HG02588 (cell line): ENCODE measurements at regions not wholly inside any gene's neighbourhood (a gene's known extent, or its start where the extent isn't known, plus 50 kb on each side); places are given as distances from the start of the nearest gene placed in this dataset.
"Not testable (repeated sequence)": the region's sequence is repeated elsewhere in the genome, so short reads cannot be mapped to it uniquely, and the experiment has no call there.

Source experiments
- ATAC-seq: cut with Tn5 transposase; IDR thresholded peaks from one replicate; pipeline ENCODE4 v1.9.1; 2021; ENCODE audit warnings: mild to moderate bottlenecking, moderate library complexity; ENCODE audit not compliant: unreplicated experiment

DNA sequence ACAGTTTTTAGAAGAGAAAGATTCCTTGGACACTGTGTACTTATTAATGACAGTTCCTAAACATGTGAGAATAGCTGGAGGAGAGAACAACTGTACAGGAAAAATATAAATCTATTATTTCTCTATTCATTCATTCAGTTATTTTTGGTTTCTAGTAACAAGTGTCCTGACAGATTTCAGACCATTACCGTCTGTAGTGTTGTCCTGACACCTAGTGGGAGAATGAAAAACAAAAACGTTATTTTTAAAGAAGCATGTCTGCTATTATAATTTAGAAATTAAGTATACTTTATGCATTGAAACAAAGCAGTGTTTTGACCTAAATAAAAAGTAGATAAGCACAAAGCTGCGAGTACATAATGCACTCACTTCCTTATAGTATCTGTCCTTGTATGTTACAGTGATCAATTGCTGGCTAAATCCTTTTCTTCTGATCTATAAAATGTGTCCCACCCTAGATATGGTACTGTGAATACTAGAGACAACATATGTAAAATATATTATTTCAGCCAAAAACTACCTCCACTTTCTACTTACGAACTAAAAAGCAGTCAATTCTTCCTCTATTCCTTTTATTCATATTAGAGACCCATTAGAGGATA lies 575.6 kb downstream of the ARL4A start:
- ATAC-seq = no peak

DNA sequence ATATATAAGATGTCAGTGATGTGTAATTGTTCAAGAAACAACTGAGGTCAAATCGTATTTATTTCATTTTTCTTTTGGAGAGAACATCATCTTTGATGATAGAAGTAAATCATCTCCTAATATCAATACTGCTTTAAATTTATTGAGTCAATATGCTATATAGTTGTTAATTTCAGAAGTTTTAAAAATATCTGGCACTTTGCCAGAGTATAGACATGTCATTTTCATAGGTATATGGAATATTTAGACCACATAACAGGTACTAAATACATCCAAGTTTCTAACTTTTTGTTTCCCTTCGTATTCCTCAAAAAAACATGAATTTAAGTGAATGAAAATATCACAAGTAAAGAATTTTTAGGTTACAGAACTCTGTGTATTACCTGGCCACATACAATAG lies 577.8 kb downstream of the ARL4A start:
- no peak for ATAC-seq

DNA sequence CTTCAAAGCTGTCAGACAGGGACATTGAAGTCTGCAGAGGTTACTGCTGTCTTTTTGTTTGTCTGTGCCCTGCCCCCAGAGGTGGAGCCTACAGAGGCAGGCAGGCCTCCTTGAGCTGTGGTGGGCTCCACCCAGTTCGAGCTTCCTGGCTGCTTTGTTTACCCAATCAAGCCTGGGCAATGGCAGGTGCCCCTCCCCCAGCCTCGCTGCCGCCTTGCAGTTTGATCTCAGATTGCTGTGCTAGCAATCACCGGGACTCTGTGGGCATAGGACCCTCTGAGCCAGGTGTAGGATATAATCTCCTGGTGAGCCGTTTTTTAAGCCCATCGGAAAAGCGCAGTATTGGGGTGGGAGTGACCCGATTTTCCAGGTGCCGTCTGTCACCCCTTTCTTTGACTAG lies 586.8 kb downstream of the ARL4A start:
- ATAC-seq = not testable (repeated sequence)

GRCh38 chr7:13276977-13277376 lies 589.5 kb downstream of the ARL4A start:
- no peak for ATAC-seq

DNA sequence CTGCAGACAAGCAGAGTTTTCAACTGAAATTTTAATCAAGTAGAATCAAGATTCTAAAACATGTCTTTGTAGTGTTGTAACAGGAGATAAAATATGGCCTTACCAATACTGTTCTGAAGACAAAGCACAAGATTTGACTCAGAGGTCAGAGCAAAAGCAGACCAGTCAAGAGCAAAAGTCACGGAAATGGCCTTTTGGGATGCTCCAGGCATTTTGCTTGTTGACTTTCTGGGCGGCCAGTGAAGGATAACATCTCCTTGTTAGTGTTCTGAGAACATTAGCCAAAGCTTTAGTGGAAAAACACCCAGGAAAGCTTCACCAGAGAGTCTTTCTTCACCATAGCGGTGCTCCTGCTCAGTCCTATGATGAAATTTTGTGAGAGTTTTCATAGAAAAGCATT lies 590.6 kb downstream of the ARL4A start:
- no peak for ATAC-seq

GRCh38 chr7:13279854-13280435 lies 592.5 kb downstream of the ARL4A start:
- no peak for ATAC-seq

DNA sequence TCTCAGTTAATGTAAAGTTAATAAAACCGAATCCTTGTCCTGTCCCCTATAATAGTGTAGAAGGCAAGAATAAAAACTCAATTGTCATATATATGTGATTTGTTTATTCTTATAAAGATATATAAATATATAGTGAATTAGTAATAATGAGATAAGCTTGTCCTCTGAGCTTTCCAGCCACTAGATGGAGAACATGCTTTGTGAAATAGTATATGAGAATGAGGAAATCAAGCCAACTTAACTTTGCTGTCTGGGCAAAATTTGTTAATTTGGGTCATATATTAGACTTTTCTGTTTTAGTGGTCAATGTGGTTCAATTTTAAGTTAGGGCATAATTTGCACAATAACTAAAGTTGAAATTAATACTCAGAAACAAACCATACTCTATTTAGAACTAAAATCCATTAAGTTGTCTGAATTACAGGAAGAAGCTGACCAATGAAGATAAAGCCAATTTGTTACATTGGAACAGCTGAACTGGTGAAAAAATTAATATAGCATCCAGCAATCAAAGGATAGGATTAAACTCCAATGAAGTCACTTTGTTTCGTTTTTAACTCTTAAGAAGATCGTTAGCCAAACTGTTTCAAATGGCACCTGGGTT lies 595.0 kb downstream of the ARL4A start:
- no peak for ATAC-seq

DNA sequence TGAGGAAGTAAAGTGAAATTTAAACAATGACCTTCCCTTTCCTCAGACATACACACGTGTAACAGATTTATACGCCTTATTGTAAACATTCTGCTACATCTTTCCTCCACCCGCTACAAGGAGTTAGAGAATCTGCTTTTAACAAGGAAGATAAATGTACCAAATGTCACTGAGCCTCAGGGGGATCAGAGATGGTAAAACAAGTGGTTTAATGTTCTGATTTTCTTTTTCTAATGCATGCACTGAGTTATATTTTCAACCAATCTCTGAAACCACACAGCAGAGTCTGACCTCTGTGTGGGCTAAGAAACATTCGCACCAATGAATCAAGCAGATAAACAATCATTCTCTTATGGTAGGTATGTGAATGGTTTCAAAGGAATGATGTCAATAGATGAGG lies 599.5 kb downstream of the ARL4A start:
- ATAC-seq = no peak

- no peak for ATAC-seq
Measured at GRCh38 chr7:13288516-13288915, 601.1 kb downstream of the ARL4A start.

DNA sequence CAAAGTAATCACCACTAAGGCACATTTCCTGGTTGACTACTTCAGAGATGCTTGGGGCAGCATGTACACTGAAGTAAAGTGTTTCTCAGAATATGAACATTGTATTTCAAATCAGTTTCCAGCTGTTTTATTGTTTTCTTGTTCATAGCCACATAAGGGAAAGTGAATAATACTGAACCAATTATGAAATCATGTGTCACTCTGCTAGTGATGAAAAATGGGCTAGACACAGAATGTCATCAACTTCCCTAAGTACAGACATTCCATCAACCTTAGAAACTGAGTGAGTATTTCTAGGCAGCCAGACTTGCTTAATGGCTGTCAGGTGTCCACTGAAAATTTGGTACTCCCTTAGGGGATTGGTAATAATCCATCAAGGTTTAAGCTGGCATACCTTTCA lies 603.5 kb downstream of the ARL4A start:
- ATAC-seq = no peak

DNA sequence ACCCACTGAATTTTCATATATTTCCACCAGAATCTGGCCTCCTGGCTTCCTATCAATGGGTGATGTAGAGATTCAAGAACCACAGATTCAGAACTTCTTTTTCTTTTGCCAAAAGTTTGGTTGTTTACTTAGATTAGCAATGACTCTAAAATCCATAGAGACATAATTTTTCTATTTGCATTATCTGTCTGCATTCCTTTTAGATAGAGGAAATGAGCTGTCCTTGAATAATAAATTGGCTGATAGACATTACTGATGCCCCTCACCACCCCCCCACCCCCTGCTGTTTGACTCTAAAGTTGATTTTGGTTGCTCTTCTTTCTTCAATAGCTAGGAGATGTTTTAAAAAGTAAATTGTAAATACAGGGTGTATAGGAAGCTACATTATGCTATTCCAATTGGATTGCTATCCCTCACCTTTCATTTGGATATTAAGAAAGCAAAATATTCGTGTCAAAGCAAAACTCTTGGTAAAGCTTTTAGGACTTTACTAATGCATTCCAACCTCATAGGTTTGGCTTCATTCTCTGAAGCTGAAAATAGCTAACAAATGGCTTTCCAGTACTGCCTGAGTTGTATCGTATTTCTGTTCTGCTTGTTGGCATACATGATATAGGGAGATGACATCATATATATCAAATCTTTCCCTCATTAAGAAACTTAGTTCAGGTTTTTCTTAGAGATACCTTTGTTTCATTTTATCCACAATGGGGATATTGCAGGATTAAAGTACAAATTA lies 606.0 kb downstream of the ARL4A start:
- ATAC-seq = no peak

DNA sequence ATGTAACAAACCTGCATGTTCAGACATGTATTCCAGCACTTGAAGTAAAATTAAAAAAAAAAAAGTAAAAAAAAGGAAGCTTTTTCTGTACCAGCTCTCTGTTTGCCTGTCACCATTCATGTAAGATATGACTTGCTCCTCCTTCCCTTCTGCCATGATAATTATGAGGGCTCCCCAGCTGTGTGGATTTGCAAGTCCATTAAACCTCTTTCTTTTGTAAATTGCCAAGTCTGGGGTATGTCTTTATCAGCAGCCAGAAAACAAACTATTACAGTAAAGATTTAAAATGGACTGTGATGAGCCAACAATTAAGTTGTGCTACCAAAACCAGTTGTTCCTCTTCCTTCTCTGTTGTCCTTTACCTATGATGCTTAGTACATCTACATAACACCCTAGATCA lies 619.6 kb downstream of the ARL4A start:
- ATAC-seq = no peak

- no peak for ATAC-seq
Measured at GRCh38 chr7:13308423-13308822, 621.0 kb downstream of the ARL4A start.

- no peak for ATAC-seq
Measured at GRCh38 chr7:13309535-13309934, 622.1 kb downstream of the ARL4A start.

GRCh38 chr7:13312307-13312706 lies 624.9 kb downstream of the ARL4A start:
- ATAC-seq = no peak

- no peak for ATAC-seq
Measured at GRCh38 chr7:13320333-13320732, 632.9 kb downstream of the ARL4A start.

DNA sequence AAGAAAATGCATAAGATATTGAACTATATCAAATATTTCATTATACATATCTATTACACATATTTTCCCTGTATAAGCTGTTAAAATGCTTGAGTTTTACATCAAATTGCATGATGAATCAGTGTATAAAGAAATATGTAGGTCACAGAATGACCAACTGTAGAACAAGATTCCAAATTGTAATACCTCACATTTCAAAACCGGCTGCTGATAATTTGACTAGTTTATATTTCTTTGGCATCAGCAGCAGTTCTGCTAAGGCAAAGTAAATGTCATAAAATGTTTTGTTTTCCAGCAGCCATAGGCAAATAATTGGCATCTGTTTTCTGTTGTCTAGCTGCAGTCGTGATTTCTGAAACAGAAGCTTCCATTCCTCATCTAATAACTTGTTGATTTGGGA lies 633.9 kb downstream of the ARL4A start:
- ATAC-seq = no peak

DNA sequence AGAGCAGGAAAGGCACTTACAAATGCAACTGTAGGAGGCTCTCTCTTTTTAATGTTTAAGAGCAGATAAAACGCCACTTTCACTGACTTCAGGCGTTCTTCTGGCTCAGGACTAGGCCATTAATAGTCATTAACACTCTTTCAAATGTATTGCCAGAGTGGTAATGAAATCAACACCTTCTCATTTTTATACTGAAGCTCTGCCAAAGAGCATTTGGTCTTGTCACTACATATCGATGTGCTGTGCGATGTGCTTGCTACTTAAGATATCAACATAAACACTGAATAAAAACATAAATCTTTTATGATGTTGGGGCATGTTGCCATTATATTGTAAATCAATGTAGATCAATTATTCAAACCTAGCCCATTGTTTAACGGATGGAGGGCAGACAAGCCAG lies 634.7 kb downstream of the ARL4A start:
- ATAC-seq = no peak

GRCh38 chr7:13327669-13328068 lies 640.2 kb downstream of the ARL4A start:
- ATAC-seq = no peak

GRCh38 chr7:13333371-13333770 lies 645.9 kb downstream of the ARL4A start:
- no peak for ATAC-seq

DNA sequence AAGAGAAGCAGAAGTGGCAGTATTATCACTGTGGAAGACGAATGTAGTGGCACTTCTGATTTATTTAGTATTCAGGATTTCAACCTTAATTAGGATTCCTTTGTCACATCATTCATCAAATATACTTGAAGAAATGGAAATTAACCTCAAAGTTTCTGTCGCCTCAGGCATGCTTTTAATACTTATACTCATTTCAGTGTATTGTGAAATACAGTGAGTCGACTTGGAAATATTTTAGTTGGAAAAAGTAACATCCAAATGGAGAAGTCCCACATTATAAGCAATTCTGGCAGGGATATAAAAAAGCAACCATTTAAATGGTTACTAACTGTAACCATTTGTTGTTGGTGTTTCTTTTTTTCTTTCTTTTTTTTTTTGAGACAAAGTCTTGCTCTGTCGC lies 648.8 kb downstream of the ARL4A start:
- no peak for ATAC-seq

GRCh38 chr7:13352677-13353076 lies 636.8 kb downstream of the ETV1 start:
- no peak for ATAC-seq
